ENCODE measurements at regions not wholly inside any gene's neighbourhood (a gene's known extent, or its start where the extent isn't known, plus 50 kb on each side); places are given as distances from the start of the nearest gene placed in this dataset.

GRCh38 chr18:78833833-78834232 is 145.8 kb upstream of the SALL3 start:
- TF ChIP-seq POLR2AphosphoS5 (IDR thresholded peaks at IDR 0.05; ENCODE audit: low read depth, low read length) = no peak
- TF ChIP-seq POLR2A (IDR thresholded peaks at IDR 0.05; ENCODE audit: low read depth, low read length) = no peak
- TF ChIP-seq TAF1 (IDR thresholded peaks at IDR 0.05; ENCODE audit: borderline replicate concordance, low read depth, low read length) = no peak
- DNase-seq (ENCODE audit: insufficient read length) (no peak), FAIRE-seq (no peak)

GRCh38 chr18:78836838-78837237 is 142.8 kb upstream of the SALL3 start:
- TF ChIP-seq TAF1 (IDR thresholded peaks at IDR 0.05; ENCODE audit: borderline replicate concordance, low read depth, low read length) (no peak), POLR2A (IDR thresholded peaks at IDR 0.05; ENCODE audit: low read depth, low read length) (no peak), POLR2AphosphoS5 (IDR thresholded peaks at IDR 0.05; ENCODE audit: low read depth, low read length) (no peak)
- FAIRE-seq = no peak
- no peak for DNase-seq (ENCODE audit: insufficient read length)

GRCh38 chr18:78837754-78838153 is 141.9 kb upstream of the SALL3 start:
- no peak for FAIRE-seq
- no peak for TF ChIP-seq TAF1 (IDR thresholded peaks at IDR 0.05; ENCODE audit: borderline replicate concordance, low read depth, low read length)
- no peak for TF ChIP-seq POLR2A (IDR thresholded peaks at IDR 0.05; ENCODE audit: low read depth, low read length)
- TF ChIP-seq POLR2AphosphoS5 (IDR thresholded peaks at IDR 0.05; ENCODE audit: low read depth, low read length) = no peak
- no peak for DNase-seq (ENCODE audit: insufficient read length)

- DNase-seq (ENCODE audit: insufficient read length) (no peak), FAIRE-seq (no peak)
- TF ChIP-seq TAF1 (IDR thresholded peaks at IDR 0.05; ENCODE audit: borderline replicate concordance, low read depth, low read length) (no peak), POLR2AphosphoS5 (IDR thresholded peaks at IDR 0.05; ENCODE audit: low read depth, low read length) (no peak), POLR2A (IDR thresholded peaks at IDR 0.05; ENCODE audit: low read depth, low read length) (no peak)
Observed at GRCh38 chr18:78838183-78838582, 141.4 kb upstream of the SALL3 start.

DNA sequence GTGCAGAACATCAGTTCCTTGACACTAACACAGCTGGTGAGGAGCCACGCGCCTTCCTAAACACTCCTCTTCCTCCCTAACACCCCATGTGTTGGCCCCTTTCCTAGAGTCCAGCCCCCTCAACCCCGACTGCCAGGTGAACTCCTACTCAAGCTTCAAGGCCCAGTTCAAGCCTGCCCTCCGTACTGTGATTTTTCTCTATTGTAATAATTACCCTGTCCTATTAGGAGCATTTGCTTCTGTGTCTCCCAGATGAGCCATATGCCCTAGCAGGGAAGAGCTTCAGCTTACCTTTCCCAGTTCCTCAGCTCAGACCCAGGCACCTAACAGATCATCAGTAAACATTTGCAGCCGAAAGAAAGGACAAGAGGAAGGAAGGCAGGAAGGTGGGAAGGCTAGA is 130.6 kb upstream of the SALL3 start:
- DNase-seq (ENCODE audit: insufficient read length) = no peak
- TF ChIP-seq POLR2AphosphoS5 (IDR thresholded peaks at IDR 0.05; ENCODE audit: low read depth, low read length) = no peak
- TF ChIP-seq TAF1 (IDR thresholded peaks at IDR 0.05; ENCODE audit: borderline replicate concordance, low read depth, low read length) = no peak
- TF ChIP-seq POLR2A (IDR thresholded peaks at IDR 0.05; ENCODE audit: low read depth, low read length) = no peak
- FAIRE-seq = no peak

GRCh38 chr18:78849458-78849857 is 130.2 kb upstream of the SALL3 start:
- DNase-seq (ENCODE audit: insufficient read length) (no peak), FAIRE-seq (no peak)
- no peak for TF ChIP-seq TAF1 (IDR thresholded peaks at IDR 0.05; ENCODE audit: borderline replicate concordance, low read depth, low read length)
- TF ChIP-seq POLR2AphosphoS5 (IDR thresholded peaks at IDR 0.05; ENCODE audit: low read depth, low read length) = no peak

DNA sequence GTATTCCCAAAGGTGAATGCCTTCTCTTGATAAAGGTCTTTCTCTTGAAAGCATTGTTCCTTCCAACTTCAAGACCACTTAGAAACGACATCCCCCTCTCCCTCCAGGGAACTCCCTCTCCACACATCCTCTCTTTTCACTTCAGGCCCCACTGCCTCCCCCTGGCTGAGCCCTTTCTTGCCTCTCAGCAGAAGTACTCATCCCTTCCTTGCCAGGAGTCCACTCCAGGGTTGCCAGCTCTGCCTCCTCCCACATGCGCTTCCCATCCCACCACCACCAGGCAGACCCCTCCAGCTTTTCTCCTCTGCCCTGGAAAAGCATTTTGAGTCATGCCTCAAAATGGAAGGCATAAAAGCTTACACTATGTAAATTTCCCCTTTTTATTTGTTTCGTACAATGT is 126.3 kb upstream of the SALL3 start:
- FAIRE-seq = no peak
- no peak for DNase-seq (ENCODE audit: insufficient read length)
- TF ChIP-seq POLR2A (IDR thresholded peaks at IDR 0.05; ENCODE audit: low read depth, low read length) (no peak), POLR2AphosphoS5 (IDR thresholded peaks at IDR 0.05; ENCODE audit: low read depth, low read length) (no peak), TAF1 (IDR thresholded peaks at IDR 0.05; ENCODE audit: borderline replicate concordance, low read depth, low read length) (no peak)

DNA sequence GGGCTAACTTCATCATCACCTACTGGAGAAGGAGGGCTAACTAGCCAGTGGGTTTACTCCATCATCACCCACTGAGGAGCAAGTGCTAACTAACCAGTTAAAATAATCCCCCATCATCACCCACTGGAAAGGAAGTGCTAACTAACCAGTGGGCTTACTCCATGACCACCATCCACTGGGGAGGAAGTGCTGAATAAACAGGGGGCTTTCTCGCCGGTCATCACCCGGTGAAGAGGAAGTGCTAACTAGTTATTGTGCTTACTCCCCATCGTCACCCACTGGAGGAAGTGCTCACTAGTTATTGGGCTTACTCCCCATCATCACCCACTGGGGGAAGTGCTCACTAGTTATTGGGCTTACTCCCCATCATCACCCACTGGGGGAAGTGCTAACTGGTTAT is 124.4 kb upstream of the SALL3 start:
- DNase-seq (ENCODE audit: insufficient read length) (no peak), FAIRE-seq (no peak)
- no peak for TF ChIP-seq POLR2AphosphoS5 (IDR thresholded peaks at IDR 0.05; ENCODE audit: low read depth, low read length)
- TF ChIP-seq TAF1 (IDR thresholded peaks at IDR 0.05; ENCODE audit: borderline replicate concordance, low read depth, low read length) = no peak
- no peak for TF ChIP-seq POLR2A (IDR thresholded peaks at IDR 0.05; ENCODE audit: low read depth, low read length)

DNA sequence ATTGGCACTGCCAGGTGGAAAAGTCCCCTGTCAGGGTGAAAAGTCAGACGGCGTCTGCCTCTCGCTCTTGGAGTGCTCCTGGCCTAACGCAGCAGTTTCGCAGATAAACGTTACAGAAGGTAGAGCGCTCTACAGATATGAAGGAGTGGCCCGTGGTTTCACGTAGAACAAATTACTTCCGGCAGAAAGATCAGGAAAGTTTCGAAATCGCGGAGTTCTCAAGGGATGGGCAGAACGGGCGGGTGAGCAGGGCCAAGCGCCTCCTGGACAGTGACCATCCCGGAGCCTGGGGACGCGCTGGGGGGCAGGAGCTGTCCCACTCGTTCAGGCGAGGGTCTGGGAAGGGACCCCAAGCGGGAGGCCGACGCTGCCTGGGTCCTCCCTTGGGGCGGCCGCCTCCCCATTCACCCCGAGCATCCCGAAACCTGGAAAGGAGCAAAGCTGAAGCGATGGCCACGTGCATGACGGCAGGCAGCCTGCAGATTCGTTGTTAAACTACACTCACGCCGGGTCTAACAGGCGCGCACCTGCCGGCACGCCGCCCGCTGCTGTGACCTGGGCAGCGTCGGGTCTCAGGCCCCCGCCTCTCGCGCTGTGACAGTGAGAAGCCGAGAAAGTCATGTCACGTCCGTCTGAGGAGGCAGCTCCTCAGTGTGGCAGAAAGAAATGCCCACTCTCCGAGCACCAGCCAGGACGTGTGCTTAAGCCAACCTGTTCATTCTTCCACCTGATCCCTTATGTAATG is 122.9 kb upstream of the SALL3 start:
- FAIRE-seq (no peak), DNase-seq (ENCODE audit: insufficient read length) (no peak)
- TF ChIP-seq POLR2AphosphoS5 (IDR thresholded peaks at IDR 0.05; ENCODE audit: low read depth, low read length) = no peak
- TF ChIP-seq POLR2A (IDR thresholded peaks at IDR 0.05; ENCODE audit: low read depth, low read length) = no peak
- TF ChIP-seq TAF1 (IDR thresholded peaks at IDR 0.05; ENCODE audit: borderline replicate concordance, low read depth, low read length) = no peak

DNA sequence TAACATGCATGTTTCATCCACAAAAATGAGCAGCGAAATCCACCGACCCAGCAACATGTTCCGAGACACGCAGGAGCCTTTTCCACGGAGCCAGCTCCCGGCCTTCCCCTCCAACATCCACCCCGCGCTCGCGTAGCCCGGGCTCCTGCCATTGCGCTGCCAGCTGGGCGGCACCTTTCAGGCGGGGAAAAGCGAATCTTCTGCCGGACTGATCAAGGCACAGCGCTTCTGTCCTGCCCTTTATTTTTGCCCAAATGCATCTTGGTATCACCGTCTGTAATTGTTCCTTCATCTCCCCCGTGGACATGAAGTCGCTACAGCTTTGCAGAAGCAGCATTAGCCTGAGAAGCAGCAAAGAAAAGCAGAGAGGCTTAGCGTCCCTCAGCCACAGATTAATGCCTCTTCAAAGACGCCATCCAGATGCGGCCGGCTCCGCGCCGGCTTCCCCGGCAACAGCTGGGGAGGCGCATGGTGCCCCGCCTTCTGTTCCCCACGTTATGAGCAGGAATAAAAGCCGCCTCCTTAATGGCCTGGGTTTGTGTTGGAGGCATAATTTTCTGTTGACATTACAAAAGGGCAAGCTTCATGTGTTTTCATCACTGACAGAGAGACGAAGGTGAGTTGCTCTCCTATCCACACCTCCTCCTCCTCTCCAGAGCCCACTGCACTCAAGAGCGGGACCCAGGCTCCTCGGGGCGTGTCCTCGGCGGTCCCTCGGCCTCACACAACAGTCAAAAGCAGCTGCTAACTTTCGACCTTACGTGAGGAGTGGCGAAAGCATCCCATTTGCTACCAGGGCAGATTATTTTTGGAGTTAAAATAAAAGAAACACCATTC is 122.1 kb upstream of the SALL3 start:
- FAIRE-seq (no peak), DNase-seq (ENCODE audit: insufficient read length) (no peak)
- no peak for TF ChIP-seq POLR2AphosphoS5 (IDR thresholded peaks at IDR 0.05; ENCODE audit: low read depth, low read length)
- TF ChIP-seq POLR2A (IDR thresholded peaks at IDR 0.05; ENCODE audit: low read depth, low read length) = no peak
- TF ChIP-seq TAF1 (IDR thresholded peaks at IDR 0.05; ENCODE audit: borderline replicate concordance, low read depth, low read length) = no peak

DNA sequence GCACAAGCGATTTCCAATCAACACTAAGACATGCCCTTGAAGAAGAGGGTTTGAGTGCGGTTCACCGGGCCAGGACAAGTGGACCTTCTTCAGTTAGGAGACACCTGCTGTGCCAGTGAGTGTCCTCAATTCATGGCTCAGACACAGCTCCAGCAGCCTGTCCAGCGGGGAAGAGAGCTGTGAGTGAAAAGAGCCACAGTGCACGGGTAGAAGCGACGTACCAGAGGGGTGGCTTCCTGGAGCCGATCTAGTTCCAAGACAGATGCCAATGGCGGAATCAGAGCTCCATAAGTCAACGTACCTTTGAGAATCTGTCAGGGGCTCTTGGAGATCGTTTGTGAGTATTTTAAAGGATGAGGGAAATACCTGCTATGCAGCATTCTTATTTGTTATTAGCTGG is 119.9 kb upstream of the SALL3 start:
- no peak for FAIRE-seq
- no peak for DNase-seq (ENCODE audit: insufficient read length)
- no peak for TF ChIP-seq POLR2A (IDR thresholded peaks at IDR 0.05; ENCODE audit: low read depth, low read length)
- no peak for TF ChIP-seq TAF1 (IDR thresholded peaks at IDR 0.05; ENCODE audit: borderline replicate concordance, low read depth, low read length)
- no peak for TF ChIP-seq POLR2AphosphoS5 (IDR thresholded peaks at IDR 0.05; ENCODE audit: low read depth, low read length)

DNA sequence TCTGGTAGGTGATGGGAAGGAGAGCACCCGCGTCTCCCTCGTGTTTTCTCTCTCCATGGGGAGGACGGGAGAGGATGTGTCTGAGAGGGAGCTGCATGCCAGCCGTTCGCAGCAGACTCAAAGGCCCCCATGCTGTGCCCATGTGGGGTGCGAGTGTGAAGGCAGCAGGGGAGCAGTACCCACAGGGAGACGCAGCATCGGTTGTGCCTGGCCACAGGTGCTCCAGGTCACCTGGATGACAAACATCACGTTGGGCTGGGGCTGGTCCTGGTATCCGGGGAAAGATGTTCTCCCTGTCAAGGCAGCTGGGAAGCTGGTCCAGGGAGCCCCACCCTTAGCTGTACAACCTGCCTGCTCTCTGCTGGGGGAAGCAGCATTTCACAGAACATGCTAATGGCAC is 119.5 kb upstream of the SALL3 start:
- TF ChIP-seq TAF1 (IDR thresholded peaks at IDR 0.05; ENCODE audit: borderline replicate concordance, low read depth, low read length) (no peak), POLR2AphosphoS5 (IDR thresholded peaks at IDR 0.05; ENCODE audit: low read depth, low read length) (no peak)
- no peak for FAIRE-seq
- DNase-seq (ENCODE audit: insufficient read length) = no peak

Data from GM12892 (cell line).